H9 (cell line): ENCODE measurements at regions not wholly inside any gene's neighbourhood (a gene's known extent, or its start where the extent isn't known, plus 50 kb on each side); places are given as distances from the start of the nearest gene placed in this dataset.

Source experiments
- DNase-seq: peaks from one replicate; pipeline ENCODE4 v3.0.0-alpha.2; 2017
- H2AFZ ChIP-seq: one replicate; pipeline ENCODE4 v1.6.1; 2013; ENCODE audit warnings: mild to moderate bottlenecking, low read length, control low read depth, moderate library complexity
- H2AK5ac ChIP-seq: 2 replicates; pipeline ENCODE4 v1.6.1; 2013; ENCODE audit warnings: low read length, control low read depth, mixed read lengths; ENCODE audit not compliant: insufficient read length
- H2BK120ac ChIP-seq: one replicate; pipeline ENCODE4 v1.6.1; 2013; ENCODE audit warnings: low read depth, mild to moderate bottlenecking, low read length, control low read depth, inconsistent platforms; ENCODE audit not compliant: poor library complexity, severe bottlenecking
- H2BK12ac ChIP-seq: 2 replicates; pipeline ENCODE4 v1.6.1; 2013; ENCODE audit warnings: low read length, control low read depth, mixed read lengths, low read depth; ENCODE audit not compliant: insufficient read length
- H2BK15ac ChIP-seq: 2 replicates; pipeline ENCODE4 v1.6.1; 2013; ENCODE audit warnings: low read depth, low read length, control low read depth
- H2BK20ac ChIP-seq: one replicate; pipeline ENCODE4 v1.6.1; 2013; ENCODE audit warnings: low read depth, mild to moderate bottlenecking, low read length, control low read depth, inconsistent platforms; ENCODE audit not compliant: poor library complexity, severe bottlenecking
- H2BK5ac ChIP-seq: 2 replicates; pipeline ENCODE4 v1.6.1; 2013; ENCODE audit warnings: low read length, control low read depth, mixed read lengths; ENCODE audit not compliant: insufficient read length
- H3K14ac ChIP-seq: 2 replicates; pipeline ENCODE4 v1.6.1; 2013; ENCODE audit warnings: low read length, control low read depth; ENCODE audit not compliant: insufficient read depth
- H3K18ac ChIP-seq: 2 replicates; pipeline ENCODE4 v1.6.1; 2013; ENCODE audit warnings: low read depth, mild to moderate bottlenecking, mixed read lengths, low read length, control low read depth; ENCODE audit not compliant: insufficient read length
- H3K23ac ChIP-seq: 2 replicates; pipeline ENCODE4 v1.6.1; 2013; ENCODE audit warnings: low read length, control low read depth, mixed read lengths, low read depth; ENCODE audit not compliant: insufficient read length
- H3K23me2 ChIP-seq: 2 replicates; pipeline ENCODE4 v1.6.1; 2013; ENCODE audit warnings: low read depth, mild to moderate bottlenecking, mixed read lengths, low read length, control low read depth; ENCODE audit not compliant: insufficient read length, poor library complexity, severe bottlenecking
- H3K27ac ChIP-seq: 2 replicates; pipeline ENCODE4 v1.5.1; 2013; ENCODE audit warnings: low read length, control low read depth, mixed read lengths, low read depth; ENCODE audit not compliant: insufficient read length
- H3K27me3 ChIP-seq: 2 replicates; pipeline ENCODE4 v1.6.1; 2013; ENCODE audit warnings: low read length, control low read depth, inconsistent platforms; ENCODE audit not compliant: insufficient read depth
- H3K4ac ChIP-seq: 2 replicates; pipeline ENCODE4 v1.6.1; 2013; ENCODE audit warnings: low read depth, mild to moderate bottlenecking, control low read depth, inconsistent platforms, low read length, moderate library complexity
- H3K4me1 ChIP-seq: 2 replicates; pipeline ENCODE4 v1.6.1; 2013; ENCODE audit warnings: low read length, control low read depth, inconsistent platforms; ENCODE audit not compliant: insufficient read depth
- H3K4me2 ChIP-seq: 2 replicates; pipeline ENCODE4 v1.6.1; 2013; ENCODE audit warnings: low read length, control low read depth, mixed read lengths; ENCODE audit not compliant: insufficient read length, insufficient read depth
- H3K56ac ChIP-seq: 2 replicates; pipeline ENCODE4 v1.6.1; 2013; ENCODE audit warnings: low read depth, mild to moderate bottlenecking, mixed read lengths, low read length, control low read depth; ENCODE audit not compliant: insufficient read length
- H3K79me1 ChIP-seq: 2 replicates; pipeline ENCODE4 v1.6.1; 2013; ENCODE audit warnings: low read depth, mild to moderate bottlenecking, moderate library complexity, low read length, control low read depth, inconsistent platforms; ENCODE audit not compliant: insufficient read depth, poor library complexity, severe bottlenecking
- H3K79me2 ChIP-seq: 2 replicates; pipeline ENCODE4 v1.6.1; 2013; ENCODE audit warnings: low read length, control low read depth, inconsistent platforms; ENCODE audit not compliant: insufficient read depth
- H3K9ac ChIP-seq: 2 replicates; pipeline ENCODE4 v1.6.1; 2013; ENCODE audit warnings: low read length, control low read depth, mixed read lengths; ENCODE audit not compliant: insufficient read length; ENCODE audit errors: extremely low read depth
- H3K9me3 ChIP-seq: one replicate; pipeline ENCODE4 v1.6.1; 2013; ENCODE audit warnings: low read depth, low read length, inconsistent platforms; ENCODE audit not compliant: control insufficient read depth
- H3T11ph ChIP-seq: one replicate; pipeline ENCODE4 v1.6.1; 2013; ENCODE audit warnings: mild to moderate bottlenecking, low read length, control low read depth, inconsistent platforms
- H4K20me1 ChIP-seq: one replicate; pipeline ENCODE4 v1.6.1; 2013; ENCODE audit not compliant: control insufficient read depth, insufficient read length, insufficient read depth
- H4K5ac ChIP-seq: 2 replicates; pipeline ENCODE4 v1.6.1; 2013; ENCODE audit warnings: low read depth, mild to moderate bottlenecking, mixed read lengths, low read length, control low read depth; ENCODE audit not compliant: insufficient read length
- H4K8ac ChIP-seq: replicated peaks from 2 replicates; pipeline ENCODE4 v1.6.1; 2013; ENCODE audit warnings: low read length, control low read depth, mixed read lengths, low read depth; ENCODE audit not compliant: insufficient read length
- H4K91ac ChIP-seq: 2 replicates; pipeline ENCODE4 v1.6.1; 2013; ENCODE audit warnings: low read depth, mild to moderate bottlenecking, moderate library complexity, mixed read lengths, low read length, control low read depth; ENCODE audit not compliant: insufficient read length
- H3K27ac Mint-ChIP-seq, 3 experiments: 2 replicates in 2 of 3; 3 replicates in 1 of 3; pipeline ENCODE4 v1.8.0; 2020 to 2021; ENCODE audit warnings: mixed read lengths in 3 of 3, mild to moderate bottlenecking in 1 of 3, moderate library complexity in 1 of 3
- H3K27me3 Mint-ChIP-seq: 2 replicates; pipeline ENCODE4 v1.8.0; 2021; ENCODE audit warnings: low read depth, mild to moderate bottlenecking, moderate library complexity, mixed read lengths
- H3K36me3 Mint-ChIP-seq, 3 experiments: 2 replicates in 2 of 3; 3 replicates in 1 of 3; pipeline ENCODE4 v1.8.0; 2020 to 2021; ENCODE audit warnings: low read depth in 3 of 3, mixed read lengths in 3 of 3; ENCODE audit not compliant: insufficient read depth in 1 of 3
- H3K4me1 Mint-ChIP-seq, 2 experiments: 2 replicates each; pipeline ENCODE4 v1.8.0; 2020; ENCODE audit warnings: mixed read lengths in 2 of 2
- H3K4me3 Mint-ChIP-seq, 2 experiments: 2 replicates in 1 of 2; 3 replicates in 1 of 2; pipeline ENCODE4 v1.8.0; 2020 to 2021; ENCODE audit warnings: mild to moderate bottlenecking in 2 of 2, mixed read lengths in 2 of 2, moderate library complexity in 1 of 2
- H3K9me3 Mint-ChIP-seq, 2 experiments: 2 replicates in 1 of 2; 3 replicates in 1 of 2; pipeline ENCODE4 v1.8.0; 2020; ENCODE audit warnings: mild to moderate bottlenecking in 2 of 2, mixed read lengths in 2 of 2, moderate library complexity in 1 of 2
- CTCF ChIP-seq: fragments of 200-600 bp; sonication (generic); conservative IDR thresholded peaks from 3 replicates; pipeline ENCODE4 v1.8.0; 2021; ENCODE audit warnings: antibody characterized with exemption, mild to moderate bottlenecking

GRCh38 chr5:68968429-68968828, 125.4 kb upstream of the SLC30A5 start:
- Histone ChIP-seq H4K8ac (no peak overlapping the region), H2BK120ac (no peak overlapping the region), H3K79me2 (no peaks in the 10 kb centered on the region), H4K91ac (no peak overlapping the region), H2BK12ac (no peak overlapping the region), H3K79me1 (no peaks in the 10 kb centered on the region), H2BK15ac (no peak overlapping the region), H3K4me1 (no peaks in the 10 kb centered on the region), H3K4me2 (no peak overlapping the region), H3K14ac (no peak overlapping the region), H2BK20ac (no peak overlapping the region), H3K9me3 (no peaks in the 10 kb centered on the region), H3T11ph (no peak overlapping the region), H3K18ac (no peak overlapping the region), H3K9ac (no peak overlapping the region), H3K56ac (no peak overlapping the region), H3K23ac (no peak overlapping the region), H3K4ac (no peak overlapping the region), H3K23me2 (no peaks in the 10 kb centered on the region), H2BK5ac (no peak overlapping the region), H3K27ac (no peak overlapping the region), H3K27me3 (no peaks in the 10 kb centered on the region; the same call in 1 of the 2 replicates), H2AK5ac (no peak overlapping the region), H2AFZ (no peak overlapping the region), H4K20me1 (no peaks in the 10 kb centered on the region), H4K5ac (no peak overlapping the region)
- no peaks in the 10 kb centered on the region for H3K4me1 Mint-ChIP-seq
- peaks cover 3 to 6% of the 10 kb centered on the region in 2 experiments; a peak in 3 of 5 replicates for H3K9me3 Mint-ChIP-seq
- no peaks in the 10 kb centered on the region for H3K36me3 Mint-ChIP-seq
- H3K4me3 Mint-ChIP-seq = no peak overlapping the region
- no peak for DNase-seq
- TF ChIP-seq CTCF = no peak
- H3K27me3 Mint-ChIP-seq = no peaks in the 10 kb centered on the region; the same call in 1 of the 2 replicates
- H3K27ac Mint-ChIP-seq = no peak overlapping the region
